HCT116 (cell line): ENCODE measurements at regions not wholly inside any gene's neighbourhood (a gene's known extent, or its start where the extent isn't known, plus 50 kb on each side); places are given as distances from the start of the nearest gene placed in this dataset.

Experiments
- ATAC-seq: fragments of 200-7000 bp; cut with Tn5 transposase; 2 replicates; pipeline ENCODE4 v1.9.1; 2020; ENCODE audit warnings: mild to moderate bottlenecking, moderate library complexity
- BruUV-seq: library from RNA; stranded (reverse); fragments of 400-500 nt; replicated peaks from 2 replicates; lab custom pipeline; 2021; lab: Mats Ljungman, UMichigan
- CTCF ChIA-PET: fragments of 300-600 bp; sonication (Branson Sonifier 250); formaldehyde crosslinking; loops from one replicate; lab custom pipeline; 2021; ENCODE audit warnings: antibody characterized with exemption; lab: Charles Lee
- POLR2A ChIA-PET: fragments of 300-600, 350-600 bp; sonication (Branson Sonifier 250); formaldehyde crosslinking; loops from one replicate; lab custom pipeline; 2021; ENCODE audit warnings: antibody characterized with exemption; lab: Charles Lee
- RAD21 ChIA-PET, 2 experiments: fragments of 300-600 bp; sonication (Branson Sonifier 250); formaldehyde crosslinking; loops; one replicate each; lab custom pipeline; 2023; ENCODE audit warnings: low total read pairs in 2 of 2; ENCODE audit not compliant: uncharacterized antibody in 2 of 2, unreplicated experiment in 2 of 2, low non-redundant PET in 1 of 2; lab: Charles Lee
- DNase-seq: peaks from one replicate; pipeline ENCODE4 v3.0.0-alpha.2; 2010; ENCODE audit warnings: low read depth, low spot score
- H2AFZ ChIP-seq: fragments of 200-600 bp; shearing (Covaris generic), sonication (generic); 2 replicates; pipeline ENCODE4 v1.6.1; 2017; ENCODE audit warnings: low read depth, mixed run types, mixed read lengths, antibody characterized with exemption, low read length; ENCODE audit not compliant: poor library complexity, severe bottlenecking
- H3K27ac ChIP-seq: 2 replicates; pipeline ENCODE4 v1.5.1; 2012; ENCODE audit warnings: low read depth, low read length
- H3K27me3 ChIP-seq: fragments of 200-600 bp; sonication (generic); 2 replicates; pipeline ENCODE4 v1.6.1; 2016; ENCODE audit warnings: mixed run types, low read length, mixed read lengths; ENCODE audit not compliant: insufficient read depth
- H3K36me3 ChIP-seq, 2 experiments: fragments of 200-500 bp in 1 of 2; fragments of 200-600 bp in 1 of 2; sonication (Bioruptor generic) in 1 of 2; sonication (generic) in 1 of 2; 2 replicates each; pipeline versions ENCODE4 v1.5.1 to v1.6.1; 2014 to 2016; ENCODE audit warnings: low read length in 2 of 2, inconsistent platforms in 1 of 2, mixed read lengths in 1 of 2, mixed run types in 1 of 2; ENCODE audit not compliant: insufficient read depth in 2 of 2, control insufficient read depth in 1 of 2
- H3K4me1 ChIP-seq, 2 experiments: fragments of 200-600 bp in 1 of 2; sonication (generic) in 1 of 2; 2 replicates each; pipeline versions ENCODE4 v1.5.1 to v1.6.1; 2012 to 2017; ENCODE audit warnings: low read length in 2 of 2, inconsistent platforms in 1 of 2, mild to moderate bottlenecking in 1 of 2, mixed read lengths in 1 of 2, mixed run types in 1 of 2, moderate library complexity in 1 of 2; ENCODE audit not compliant: insufficient read depth in 2 of 2, control insufficient read depth in 1 of 2
- H3K4me2 ChIP-seq: fragments of 200-600 bp; sonication (generic); 2 replicates; pipeline ENCODE4 v1.6.1; 2017; ENCODE audit warnings: mixed run types, low read length, mixed read lengths
- H3K4me3 ChIP-seq, 2 experiments: fragments of 200-600 bp in 1 of 2; sonication (generic) in 1 of 2; replicated peaks in 1 of 2; 2 replicates each; pipeline ENCODE4 v1.5.1; 2011 to 2016; ENCODE audit warnings: low read length in 2 of 2, control low read depth in 1 of 2, low read depth in 1 of 2, mild to moderate bottlenecking in 1 of 2, mixed read lengths in 1 of 2, mixed run types in 1 of 2
- H3K79me2 ChIP-seq: fragments of 200-600 bp; sonication (generic); 2 replicates; pipeline ENCODE4 v1.6.1; 2017; ENCODE audit warnings: mild to moderate bottlenecking, mixed run types, low read length, moderate library complexity, mixed read lengths; ENCODE audit not compliant: insufficient read depth
- H3K9ac ChIP-seq: fragments of 200-600 bp; sonication (generic); 2 replicates; pipeline ENCODE4 v1.6.1; 2016; ENCODE audit warnings: low read length, mixed read lengths
- H3K9me2 ChIP-seq: fragments of 200-600 bp; sonication (generic), shearing (Covaris generic); 2 replicates; pipeline ENCODE4 v1.6.1; 2017; ENCODE audit warnings: mixed run types, mild to moderate bottlenecking, moderate library complexity; ENCODE audit not compliant: insufficient read depth
- H3K9me3 ChIP-seq, 2 experiments: fragments of 200-500 bp in 1 of 2; fragments of 200-600 bp in 1 of 2; sonication (Bioruptor generic) in 1 of 2; sonication (generic) in 1 of 2; 2 replicates each; pipeline ENCODE4 v1.6.1; 2014 to 2017; ENCODE audit warnings: low read length in 2 of 2, mixed read lengths in 2 of 2, inconsistent platforms in 1 of 2, low read depth in 1 of 2, mild to moderate bottlenecking in 1 of 2, mixed run types in 1 of 2, moderate library complexity in 1 of 2; ENCODE audit not compliant: control insufficient read depth in 1 of 2, insufficient read depth in 1 of 2
- H4K20me1 ChIP-seq: fragments of 200-600 bp; sonication (generic), shearing (Covaris generic); 2 replicates; pipeline ENCODE4 v1.6.1; 2017; ENCODE audit warnings: mixed run types, mild to moderate bottlenecking, moderate library complexity; ENCODE audit not compliant: insufficient read depth
- CBX3 ChIP-seq: IDR thresholded peaks from 2 replicates; pipeline ENCODE4 v1.6.1; 2012; ENCODE audit warnings: low read depth
- CEBPB ChIP-seq: IDR thresholded peaks from 2 replicates; pipeline ENCODE4 v1.6.1; 2012; ENCODE audit warnings: low read depth
- EGR1 ChIP-seq: IDR thresholded peaks from 2 replicates; pipeline ENCODE4 v1.6.1; 2012; ENCODE audit warnings: low read depth
- ELF1 ChIP-seq: IDR thresholded peaks from 2 replicates; pipeline ENCODE4 v1.6.1; 2012; ENCODE audit warnings: low read depth, borderline replicate concordance
- EZH2 ChIP-seq: fragments of 200-600 bp; sonication (generic); IDR thresholded peaks from 2 replicates; pipeline ENCODE4 v1.6.1; 2017; ENCODE audit warnings: antibody characterized with exemption, mixed run types
- EZH2phosphoT487 ChIP-seq: fragments of 200-600 bp; IDR thresholded peaks from 2 replicates; pipeline ENCODE4 v1.6.1; 2018; ENCODE audit warnings: antibody characterized with exemption, borderline replicate concordance
- JUND ChIP-seq: IDR thresholded peaks from 2 replicates; pipeline ENCODE4 v1.6.1; 2012
- POLR2A ChIP-seq: IDR thresholded peaks from 2 replicates; pipeline ENCODE4 v1.7.0; 2011; ENCODE audit warnings: borderline replicate concordance; ENCODE audit not compliant: insufficient read depth, insufficient read length; ENCODE audit errors: extremely low read depth
- RAD21 ChIP-seq: IDR thresholded peaks from 2 replicates; pipeline ENCODE4 v1.6.1; 2012; ENCODE audit warnings: low read depth, mild to moderate bottlenecking
- SP1 ChIP-seq: IDR thresholded peaks from 2 replicates; pipeline ENCODE4 v1.6.1; 2012; ENCODE audit warnings: low read depth
- TCF7L2 ChIP-seq: IDR thresholded peaks from 2 replicates; pipeline ENCODE4 v1.7.0; 2011; ENCODE audit warnings: borderline replicate concordance, inconsistent platforms; ENCODE audit not compliant: insufficient read depth, insufficient read length; ENCODE audit errors: extremely low read depth
- YY1 ChIP-seq: IDR thresholded peaks from 2 replicates; pipeline ENCODE4 v1.6.1; 2011; ENCODE audit warnings: low read length, low read depth, moderate library complexity, mild to moderate bottlenecking; ENCODE audit not compliant: insufficient replicate concordance; ENCODE audit errors: extremely low read depth
- intact Hi-C: fragments of 100-400 bp; cut with micrococcal nuclease; formaldehyde crosslinking; loops from 2 replicates; pipeline ENCODE4 v1.10.0; 2022
- TF ChIP-seq, protein P1 (sequence below): IDR thresholded peaks from 2 replicates; pipeline ENCODE4 v1.6.1; 2012
- TF ChIP-seq, protein P2 (sequence below), 3 experiments: fragments of 200-600 bp in 1 of 3; sonication (generic) in 1 of 3; IDR thresholded peaks in 2 of 3; conservative IDR thresholded peaks in 1 of 3; 2 replicates each; pipeline ENCODE4 v1.5.1; 2012 to 2017; ENCODE audit warnings: low read depth in 2 of 3, low read length in 2 of 3, antibody characterized with exemption in 1 of 3, borderline replicate concordance in 1 of 3, control low read depth in 1 of 3, mild to moderate bottlenecking in 1 of 3, mixed read lengths in 1 of 3, mixed run types in 1 of 3, moderate library complexity in 1 of 3; ENCODE audit not compliant: insufficient read depth in 1 of 3
- TF ChIP-seq, protein P3 (sequence below): IDR thresholded peaks from 2 replicates; pipeline ENCODE4 v1.6.1; 2012
- TF ChIP-seq, protein P4 (sequence below): IDR thresholded peaks from 2 replicates; pipeline ENCODE4 v1.6.1; 2012; ENCODE audit warnings: low read depth

DNA sequence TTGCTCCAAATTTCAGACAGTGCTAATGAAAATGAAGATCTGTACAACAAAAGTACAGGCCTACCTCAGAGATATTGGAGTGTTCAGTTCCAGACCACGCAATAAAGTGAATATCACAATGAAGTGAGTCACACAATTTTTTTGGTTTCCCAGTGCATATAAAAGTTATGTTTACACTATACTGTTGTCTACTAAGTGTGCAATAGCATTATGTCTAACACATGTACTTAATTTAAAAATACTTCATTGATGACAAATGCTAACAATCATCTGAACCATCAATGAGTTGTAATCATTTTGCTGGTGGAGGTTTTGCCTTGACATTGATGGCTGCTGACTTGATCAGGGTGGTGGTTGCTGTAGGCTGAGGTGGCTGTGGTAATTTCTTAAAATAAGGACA lies 60.6 kb upstream of the E2F8 start:
- H3K4me2 ChIP-seq: no peak overlapping the region
- H3K27me3 ChIP-seq: peaks cover 16% of the 10 kb centered on the region; the same call in 1 of the 2 replicates
- H3K9me2 ChIP-seq: no peaks in the 10 kb centered on the region
- no peak overlapping the region for H3K4me3 ChIP-seq
- no peak overlapping the region for H2AFZ ChIP-seq
- no peak for DNase-seq
- no peaks in the 10 kb centered on the region for H3K79me2 ChIP-seq
- no TSS peak for BruUV-seq
- H3K4me1 ChIP-seq: no peaks in the 10 kb centered on the region
- H4K20me1 ChIP-seq: no peaks in the 10 kb centered on the region
- no peaks in the 10 kb centered on the region for H3K36me3 ChIP-seq
- no peaks in the 10 kb centered on the region for H3K9me3 ChIP-seq
- TF ChIP-seq, protein P1, sequence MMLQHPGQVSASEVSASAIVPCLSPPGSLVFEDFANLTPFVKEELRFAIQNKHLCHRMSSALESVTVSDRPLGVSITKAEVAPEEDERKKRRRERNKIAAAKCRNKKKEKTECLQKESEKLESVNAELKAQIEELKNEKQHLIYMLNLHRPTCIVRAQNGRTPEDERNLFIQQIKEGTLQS: no peak
- TF ChIP-seq CEBPB: no peak
- TF ChIP-seq CBX3: no peak
- TF ChIP-seq EGR1: no peak
- RAD21 ChIA-PET: no interaction called here
- ATAC-seq: no peak
- no peak overlapping the region for H3K9ac ChIP-seq
- no peak overlapping the region for H3K27ac ChIP-seq
- CTCF ChIA-PET: no interaction called here
- POLR2A ChIA-PET: no interaction called here
- intact Hi-C loops: no loop called here

DNA sequence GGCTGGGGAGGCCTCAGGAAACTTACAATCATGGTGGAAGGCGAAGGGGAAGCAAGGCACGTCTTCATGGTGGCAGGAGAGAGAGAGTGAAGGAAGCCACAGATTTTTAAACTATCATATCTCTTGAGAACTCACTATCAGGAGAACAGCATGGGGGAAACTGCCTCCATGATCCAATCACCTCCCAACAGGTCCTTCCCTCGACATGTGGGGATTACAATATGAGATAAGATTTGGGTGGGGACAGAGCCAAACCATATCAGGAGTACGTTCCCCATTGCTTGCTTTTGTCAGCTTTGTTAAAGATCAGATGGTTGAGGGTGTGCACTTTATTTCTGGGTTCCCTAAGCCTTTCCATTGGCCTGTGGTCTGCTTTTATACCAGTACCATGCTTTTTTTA lies 53.7 kb upstream of the E2F8 start:
- Histone ChIP-seq H3K9me2 (no peaks in the 10 kb centered on the region), H4K20me1 (no peaks in the 10 kb centered on the region), H3K36me3 (no peaks in the 10 kb centered on the region), H2AFZ (no peak overlapping the region), H3K27me3 (peaks cover 9% of the 10 kb centered on the region; the same call in 1 of the 2 replicates), H3K9ac (no peak overlapping the region), H3K79me2 (no peaks in the 10 kb centered on the region), H3K4me1 (no peaks in the 10 kb centered on the region), H3K27ac (no peak overlapping the region), H3K4me2 (no peak overlapping the region), H3K4me3 (no peak overlapping the region), H3K9me3 (no peaks in the 10 kb centered on the region)
- intact Hi-C loops: no loop called here
- no TSS peak for BruUV-seq
- ChIA-PET CTCF (no interaction called here), POLR2A (no interaction called here), RAD21 (no interaction called here)
- no peak for DNase-seq
- TF ChIP-seq, protein P2, sequence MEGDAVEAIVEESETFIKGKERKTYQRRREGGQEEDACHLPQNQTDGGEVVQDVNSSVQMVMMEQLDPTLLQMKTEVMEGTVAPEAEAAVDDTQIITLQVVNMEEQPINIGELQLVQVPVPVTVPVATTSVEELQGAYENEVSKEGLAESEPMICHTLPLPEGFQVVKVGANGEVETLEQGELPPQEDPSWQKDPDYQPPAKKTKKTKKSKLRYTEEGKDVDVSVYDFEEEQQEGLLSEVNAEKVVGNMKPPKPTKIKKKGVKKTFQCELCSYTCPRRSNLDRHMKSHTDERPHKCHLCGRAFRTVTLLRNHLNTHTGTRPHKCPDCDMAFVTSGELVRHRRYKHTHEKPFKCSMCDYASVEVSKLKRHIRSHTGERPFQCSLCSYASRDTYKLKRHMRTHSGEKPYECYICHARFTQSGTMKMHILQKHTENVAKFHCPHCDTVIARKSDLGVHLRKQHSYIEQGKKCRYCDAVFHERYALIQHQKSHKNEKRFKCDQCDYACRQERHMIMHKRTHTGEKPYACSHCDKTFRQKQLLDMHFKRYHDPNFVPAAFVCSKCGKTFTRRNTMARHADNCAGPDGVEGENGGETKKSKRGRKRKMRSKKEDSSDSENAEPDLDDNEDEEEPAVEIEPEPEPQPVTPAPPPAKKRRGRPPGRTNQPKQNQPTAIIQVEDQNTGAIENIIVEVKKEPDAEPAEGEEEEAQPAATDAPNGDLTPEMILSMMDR (IDR thresholded peaks at IDR 0.05 in 2 of 3, conservative IDR thresholded peaks at IDR 0.05 in 1 of 3; ENCODE audit: borderline replicate concordance in 1 of 3, insufficient read depth in 1 of 3, low read depth in 2 of 3, low read length in 2 of 3): no peak
- TF ChIP-seq SP1 (no peak), YY1 (no peak), EZH2 (no peak), JUND (no peak), EGR1 (no peak), RAD21 (no peak), TCF7L2 (no peak), EZH2phosphoT487 (no peak), POLR2A (no peak), ELF1 (no peak), CEBPB (no peak)
- TF ChIP-seq, protein P3, sequence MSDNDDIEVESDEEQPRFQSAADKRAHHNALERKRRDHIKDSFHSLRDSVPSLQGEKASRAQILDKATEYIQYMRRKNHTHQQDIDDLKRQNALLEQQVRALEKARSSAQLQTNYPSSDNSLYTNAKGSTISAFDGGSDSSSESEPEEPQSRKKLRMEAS: no peak
- TF ChIP-seq, protein P4, sequence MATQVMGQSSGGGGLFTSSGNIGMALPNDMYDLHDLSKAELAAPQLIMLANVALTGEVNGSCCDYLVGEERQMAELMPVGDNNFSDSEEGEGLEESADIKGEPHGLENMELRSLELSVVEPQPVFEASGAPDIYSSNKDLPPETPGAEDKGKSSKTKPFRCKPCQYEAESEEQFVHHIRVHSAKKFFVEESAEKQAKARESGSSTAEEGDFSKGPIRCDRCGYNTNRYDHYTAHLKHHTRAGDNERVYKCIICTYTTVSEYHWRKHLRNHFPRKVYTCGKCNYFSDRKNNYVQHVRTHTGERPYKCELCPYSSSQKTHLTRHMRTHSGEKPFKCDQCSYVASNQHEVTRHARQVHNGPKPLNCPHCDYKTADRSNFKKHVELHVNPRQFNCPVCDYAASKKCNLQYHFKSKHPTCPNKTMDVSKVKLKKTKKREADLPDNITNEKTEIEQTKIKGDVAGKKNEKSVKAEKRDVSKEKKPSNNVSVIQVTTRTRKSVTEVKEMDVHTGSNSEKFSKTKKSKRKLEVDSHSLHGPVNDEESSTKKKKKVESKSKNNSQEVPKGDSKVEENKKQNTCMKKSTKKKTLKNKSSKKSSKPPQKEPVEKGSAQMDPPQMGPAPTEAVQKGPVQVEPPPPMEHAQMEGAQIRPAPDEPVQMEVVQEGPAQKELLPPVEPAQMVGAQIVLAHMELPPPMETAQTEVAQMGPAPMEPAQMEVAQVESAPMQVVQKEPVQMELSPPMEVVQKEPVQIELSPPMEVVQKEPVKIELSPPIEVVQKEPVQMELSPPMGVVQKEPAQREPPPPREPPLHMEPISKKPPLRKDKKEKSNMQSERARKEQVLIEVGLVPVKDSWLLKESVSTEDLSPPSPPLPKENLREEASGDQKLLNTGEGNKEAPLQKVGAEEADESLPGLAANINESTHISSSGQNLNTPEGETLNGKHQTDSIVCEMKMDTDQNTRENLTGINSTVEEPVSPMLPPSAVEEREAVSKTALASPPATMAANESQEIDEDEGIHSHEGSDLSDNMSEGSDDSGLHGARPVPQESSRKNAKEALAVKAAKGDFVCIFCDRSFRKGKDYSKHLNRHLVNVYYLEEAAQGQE: no peak
- ATAC-seq: no peak
